H9 (cell line): ENCODE measurements at regions not wholly inside any gene's neighbourhood (a gene's known extent, or its start where the extent isn't known, plus 50 kb on each side); places are given as distances from the start of the nearest gene placed in this dataset.

Experiments
- DNase-seq: peaks from one replicate; pipeline ENCODE4 v3.0.0-alpha.2; 2017
- H2AFZ ChIP-seq: one replicate; pipeline ENCODE4 v1.6.1; 2013; ENCODE audit warnings: mild to moderate bottlenecking, low read length, control low read depth, moderate library complexity
- H2AK5ac ChIP-seq: 2 replicates; pipeline ENCODE4 v1.6.1; 2013; ENCODE audit warnings: low read length, control low read depth, mixed read lengths; ENCODE audit not compliant: insufficient read length
- H2BK120ac ChIP-seq: one replicate; pipeline ENCODE4 v1.6.1; 2013; ENCODE audit warnings: low read depth, mild to moderate bottlenecking, low read length, control low read depth, inconsistent platforms; ENCODE audit not compliant: poor library complexity, severe bottlenecking
- H2BK12ac ChIP-seq: 2 replicates; pipeline ENCODE4 v1.6.1; 2013; ENCODE audit warnings: low read length, control low read depth, mixed read lengths, low read depth; ENCODE audit not compliant: insufficient read length
- H2BK15ac ChIP-seq: 2 replicates; pipeline ENCODE4 v1.6.1; 2013; ENCODE audit warnings: low read depth, low read length, control low read depth
- H2BK20ac ChIP-seq: one replicate; pipeline ENCODE4 v1.6.1; 2013; ENCODE audit warnings: low read depth, mild to moderate bottlenecking, low read length, control low read depth, inconsistent platforms; ENCODE audit not compliant: poor library complexity, severe bottlenecking
- H2BK5ac ChIP-seq: 2 replicates; pipeline ENCODE4 v1.6.1; 2013; ENCODE audit warnings: low read length, control low read depth, mixed read lengths; ENCODE audit not compliant: insufficient read length
- H3K14ac ChIP-seq: 2 replicates; pipeline ENCODE4 v1.6.1; 2013; ENCODE audit warnings: low read length, control low read depth; ENCODE audit not compliant: insufficient read depth
- H3K18ac ChIP-seq: 2 replicates; pipeline ENCODE4 v1.6.1; 2013; ENCODE audit warnings: low read depth, mild to moderate bottlenecking, mixed read lengths, low read length, control low read depth; ENCODE audit not compliant: insufficient read length
- H3K23ac ChIP-seq: 2 replicates; pipeline ENCODE4 v1.6.1; 2013; ENCODE audit warnings: low read length, control low read depth, mixed read lengths, low read depth; ENCODE audit not compliant: insufficient read length
- H3K23me2 ChIP-seq: 2 replicates; pipeline ENCODE4 v1.6.1; 2013; ENCODE audit warnings: low read depth, mild to moderate bottlenecking, mixed read lengths, low read length, control low read depth; ENCODE audit not compliant: insufficient read length, poor library complexity, severe bottlenecking
- H3K27ac ChIP-seq: 2 replicates; pipeline ENCODE4 v1.5.1; 2013; ENCODE audit warnings: low read length, control low read depth, mixed read lengths, low read depth; ENCODE audit not compliant: insufficient read length
- H3K27me3 ChIP-seq: 2 replicates; pipeline ENCODE4 v1.6.1; 2013; ENCODE audit warnings: low read length, control low read depth, inconsistent platforms; ENCODE audit not compliant: insufficient read depth
- H3K4ac ChIP-seq: 2 replicates; pipeline ENCODE4 v1.6.1; 2013; ENCODE audit warnings: low read depth, mild to moderate bottlenecking, control low read depth, inconsistent platforms, low read length, moderate library complexity
- H3K4me1 ChIP-seq: 2 replicates; pipeline ENCODE4 v1.6.1; 2013; ENCODE audit warnings: low read length, control low read depth, inconsistent platforms; ENCODE audit not compliant: insufficient read depth
- H3K4me2 ChIP-seq: 2 replicates; pipeline ENCODE4 v1.6.1; 2013; ENCODE audit warnings: low read length, control low read depth, mixed read lengths; ENCODE audit not compliant: insufficient read length, insufficient read depth
- H3K56ac ChIP-seq: 2 replicates; pipeline ENCODE4 v1.6.1; 2013; ENCODE audit warnings: low read depth, mild to moderate bottlenecking, mixed read lengths, low read length, control low read depth; ENCODE audit not compliant: insufficient read length
- H3K79me1 ChIP-seq: 2 replicates; pipeline ENCODE4 v1.6.1; 2013; ENCODE audit warnings: low read depth, mild to moderate bottlenecking, moderate library complexity, low read length, control low read depth, inconsistent platforms; ENCODE audit not compliant: insufficient read depth, poor library complexity, severe bottlenecking
- H3K79me2 ChIP-seq: 2 replicates; pipeline ENCODE4 v1.6.1; 2013; ENCODE audit warnings: low read length, control low read depth, inconsistent platforms; ENCODE audit not compliant: insufficient read depth
- H3K9ac ChIP-seq: 2 replicates; pipeline ENCODE4 v1.6.1; 2013; ENCODE audit warnings: low read length, control low read depth, mixed read lengths; ENCODE audit not compliant: insufficient read length; ENCODE audit errors: extremely low read depth
- H3K9me3 ChIP-seq: one replicate; pipeline ENCODE4 v1.6.1; 2013; ENCODE audit warnings: low read depth, low read length, inconsistent platforms; ENCODE audit not compliant: control insufficient read depth
- H3T11ph ChIP-seq: one replicate; pipeline ENCODE4 v1.6.1; 2013; ENCODE audit warnings: mild to moderate bottlenecking, low read length, control low read depth, inconsistent platforms
- H4K20me1 ChIP-seq: one replicate; pipeline ENCODE4 v1.6.1; 2013; ENCODE audit not compliant: control insufficient read depth, insufficient read length, insufficient read depth
- H4K5ac ChIP-seq: 2 replicates; pipeline ENCODE4 v1.6.1; 2013; ENCODE audit warnings: low read depth, mild to moderate bottlenecking, mixed read lengths, low read length, control low read depth; ENCODE audit not compliant: insufficient read length
- H4K8ac ChIP-seq: replicated peaks from 2 replicates; pipeline ENCODE4 v1.6.1; 2013; ENCODE audit warnings: low read length, control low read depth, mixed read lengths, low read depth; ENCODE audit not compliant: insufficient read length
- H4K91ac ChIP-seq: 2 replicates; pipeline ENCODE4 v1.6.1; 2013; ENCODE audit warnings: low read depth, mild to moderate bottlenecking, moderate library complexity, mixed read lengths, low read length, control low read depth; ENCODE audit not compliant: insufficient read length
- H3K27ac Mint-ChIP-seq, 3 experiments: 2 replicates in 2 of 3; 3 replicates in 1 of 3; pipeline ENCODE4 v1.8.0; 2020 to 2021; ENCODE audit warnings: mixed read lengths in 3 of 3, mild to moderate bottlenecking in 1 of 3, moderate library complexity in 1 of 3
- H3K27me3 Mint-ChIP-seq: 2 replicates; pipeline ENCODE4 v1.8.0; 2021; ENCODE audit warnings: low read depth, mild to moderate bottlenecking, moderate library complexity, mixed read lengths
- H3K36me3 Mint-ChIP-seq, 3 experiments: 2 replicates in 2 of 3; 3 replicates in 1 of 3; pipeline ENCODE4 v1.8.0; 2020 to 2021; ENCODE audit warnings: low read depth in 3 of 3, mixed read lengths in 3 of 3; ENCODE audit not compliant: insufficient read depth in 1 of 3
- H3K4me1 Mint-ChIP-seq, 2 experiments: 2 replicates each; pipeline ENCODE4 v1.8.0; 2020; ENCODE audit warnings: mixed read lengths in 2 of 2
- H3K4me3 Mint-ChIP-seq, 2 experiments: 2 replicates in 1 of 2; 3 replicates in 1 of 2; pipeline ENCODE4 v1.8.0; 2020 to 2021; ENCODE audit warnings: mild to moderate bottlenecking in 2 of 2, mixed read lengths in 2 of 2, moderate library complexity in 1 of 2
- H3K9me3 Mint-ChIP-seq, 2 experiments: 2 replicates in 1 of 2; 3 replicates in 1 of 2; pipeline ENCODE4 v1.8.0; 2020; ENCODE audit warnings: mild to moderate bottlenecking in 2 of 2, mixed read lengths in 2 of 2, moderate library complexity in 1 of 2
- WGBS: extraction: QIAGEN DNeasy Blood & Tissue Kit; methylation state at CpG from one replicate; pipeline ENCODE4 v1.1.7; 2013; ENCODE audit warnings: missing lambda C conversion rate, low lambda C conversion rate, mixed read lengths; ENCODE audit not compliant: insufficient read length; ENCODE audit errors: extremely low coverage; 5-methylcytosine and 5-hydroxymethylcytosine counted together
- TF ChIP-seq, protein P1 (sequence below): fragments of 200-600 bp; sonication (generic); conservative IDR thresholded peaks from 3 replicates; pipeline ENCODE4 v1.8.0; 2021; ENCODE audit warnings: antibody characterized with exemption, mild to moderate bottlenecking

DNA sequence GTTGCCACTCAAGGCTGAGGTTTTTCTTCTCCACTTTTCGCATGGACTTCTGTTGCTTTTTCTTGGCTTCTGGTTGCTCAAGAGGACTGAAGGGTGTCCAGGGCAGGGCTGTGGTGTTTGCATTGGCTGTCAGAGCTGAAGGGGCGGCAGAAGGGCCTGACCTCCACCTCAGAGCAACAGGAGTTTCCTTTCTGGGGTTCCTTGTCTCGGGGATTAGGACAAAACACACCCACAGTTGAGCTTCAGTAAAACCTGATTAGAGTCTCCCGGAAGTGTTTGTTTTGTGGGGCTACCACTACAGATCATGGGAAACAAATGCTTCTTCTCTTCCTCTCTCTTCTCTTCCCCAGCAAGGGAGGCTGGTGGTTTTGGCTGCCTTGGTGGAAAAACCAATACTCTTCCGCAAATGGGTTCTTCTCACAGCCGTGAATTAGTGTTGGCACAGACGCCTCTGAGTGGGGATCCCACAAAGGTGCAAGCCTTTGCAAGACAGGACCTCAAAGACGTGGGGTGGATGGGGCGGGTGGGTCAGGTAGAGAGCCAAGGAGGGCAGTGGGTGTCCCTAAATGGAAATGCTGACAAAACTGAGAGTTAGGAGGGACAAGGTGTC lies 317.7 kb upstream of the TBX3 start:
- H3K4me3 Mint-ChIP-seq, result no peak overlapping the region
- Histone ChIP-seq H2BK12ac (no peak overlapping the region), H4K20me1 (no peaks in the 10 kb centered on the region), H3T11ph (no peak overlapping the region), H2BK20ac (no peak overlapping the region), H3K79me2 (no peaks in the 10 kb centered on the region), H3K18ac (no peak overlapping the region), H3K27ac (no peak overlapping the region), H3K9ac (no peak overlapping the region), H2AK5ac (no peak overlapping the region), H3K14ac (no peak overlapping the region; the same call in 1 of the 2 replicates), H3K27me3 (no peaks in the 10 kb centered on the region), H4K5ac (no peak overlapping the region), H2BK5ac (no peak overlapping the region), H4K8ac (no peak overlapping the region), H3K9me3 (no peaks in the 10 kb centered on the region), H3K4me1 (no peaks in the 10 kb centered on the region), H3K23me2 (no peaks in the 10 kb centered on the region), H2BK15ac (no peak overlapping the region), H3K23ac (no peak overlapping the region), H2BK120ac (no peak overlapping the region), H3K4ac (no peak overlapping the region), H3K4me2 (no peak overlapping the region), H3K79me1 (no peaks in the 10 kb centered on the region), H4K91ac (no peak overlapping the region), H3K56ac (no peak overlapping the region), H2AFZ (no peak overlapping the region)
- no peak overlapping the region; a peak in 1 of 7 replicates for H3K27ac Mint-ChIP-seq
- DNase-seq, result no peak
- H3K36me3 Mint-ChIP-seq, result peaks cover 0 to under 1% (median 0%) of the 10 kb centered on the region in 3 experiments; a peak in 2 of 7 replicates
- no peaks in the 10 kb centered on the region for H3K4me1 Mint-ChIP-seq
- no CpG with 5 or more reads among the region's 9 CpGs for WGBS
- H3K27me3 Mint-ChIP-seq, result peaks cover 16% of the 10 kb centered on the region
- peaks cover 0 to under 1% of the 10 kb centered on the region in 2 experiments; a peak in 2 of 5 replicates for H3K9me3 Mint-ChIP-seq
- TF ChIP-seq, protein P1, sequence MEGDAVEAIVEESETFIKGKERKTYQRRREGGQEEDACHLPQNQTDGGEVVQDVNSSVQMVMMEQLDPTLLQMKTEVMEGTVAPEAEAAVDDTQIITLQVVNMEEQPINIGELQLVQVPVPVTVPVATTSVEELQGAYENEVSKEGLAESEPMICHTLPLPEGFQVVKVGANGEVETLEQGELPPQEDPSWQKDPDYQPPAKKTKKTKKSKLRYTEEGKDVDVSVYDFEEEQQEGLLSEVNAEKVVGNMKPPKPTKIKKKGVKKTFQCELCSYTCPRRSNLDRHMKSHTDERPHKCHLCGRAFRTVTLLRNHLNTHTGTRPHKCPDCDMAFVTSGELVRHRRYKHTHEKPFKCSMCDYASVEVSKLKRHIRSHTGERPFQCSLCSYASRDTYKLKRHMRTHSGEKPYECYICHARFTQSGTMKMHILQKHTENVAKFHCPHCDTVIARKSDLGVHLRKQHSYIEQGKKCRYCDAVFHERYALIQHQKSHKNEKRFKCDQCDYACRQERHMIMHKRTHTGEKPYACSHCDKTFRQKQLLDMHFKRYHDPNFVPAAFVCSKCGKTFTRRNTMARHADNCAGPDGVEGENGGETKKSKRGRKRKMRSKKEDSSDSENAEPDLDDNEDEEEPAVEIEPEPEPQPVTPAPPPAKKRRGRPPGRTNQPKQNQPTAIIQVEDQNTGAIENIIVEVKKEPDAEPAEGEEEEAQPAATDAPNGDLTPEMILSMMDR, result no peak
